ENCODE measurements at regions not wholly inside any gene's neighbourhood (a gene's known extent, or its start where the extent isn't known, plus 50 kb on each side); places are given as distances from the start of the nearest gene placed in this dataset.

DNA sequence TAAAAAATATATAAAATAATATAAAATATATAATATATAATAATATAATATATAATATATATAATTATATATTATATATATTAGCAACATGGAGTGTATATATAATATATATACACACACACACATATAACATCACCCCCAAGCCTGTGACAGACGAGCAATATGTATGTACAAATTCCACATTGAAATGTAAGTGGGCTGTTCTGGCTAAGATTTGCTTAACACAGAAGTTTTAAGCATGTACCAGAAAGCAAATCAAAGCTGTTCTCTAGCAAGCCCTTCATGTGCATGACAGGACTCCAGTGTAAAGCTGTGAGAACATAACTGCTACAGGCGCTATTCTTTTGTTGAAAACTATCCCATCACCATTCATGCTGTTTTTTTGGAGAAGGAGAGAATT lies 261.7 kb upstream of the TNP1 start:
- TF ChIP-seq, protein P1, sequence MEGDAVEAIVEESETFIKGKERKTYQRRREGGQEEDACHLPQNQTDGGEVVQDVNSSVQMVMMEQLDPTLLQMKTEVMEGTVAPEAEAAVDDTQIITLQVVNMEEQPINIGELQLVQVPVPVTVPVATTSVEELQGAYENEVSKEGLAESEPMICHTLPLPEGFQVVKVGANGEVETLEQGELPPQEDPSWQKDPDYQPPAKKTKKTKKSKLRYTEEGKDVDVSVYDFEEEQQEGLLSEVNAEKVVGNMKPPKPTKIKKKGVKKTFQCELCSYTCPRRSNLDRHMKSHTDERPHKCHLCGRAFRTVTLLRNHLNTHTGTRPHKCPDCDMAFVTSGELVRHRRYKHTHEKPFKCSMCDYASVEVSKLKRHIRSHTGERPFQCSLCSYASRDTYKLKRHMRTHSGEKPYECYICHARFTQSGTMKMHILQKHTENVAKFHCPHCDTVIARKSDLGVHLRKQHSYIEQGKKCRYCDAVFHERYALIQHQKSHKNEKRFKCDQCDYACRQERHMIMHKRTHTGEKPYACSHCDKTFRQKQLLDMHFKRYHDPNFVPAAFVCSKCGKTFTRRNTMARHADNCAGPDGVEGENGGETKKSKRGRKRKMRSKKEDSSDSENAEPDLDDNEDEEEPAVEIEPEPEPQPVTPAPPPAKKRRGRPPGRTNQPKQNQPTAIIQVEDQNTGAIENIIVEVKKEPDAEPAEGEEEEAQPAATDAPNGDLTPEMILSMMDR (IDR thresholded peaks at IDR 0.05; ENCODE audit: borderline replicate concordance, extremely low read depth, low read length, poor library complexity, severe bottlenecking): no peak
- TF ChIP-seq EZH2 (IDR thresholded peaks at IDR 0.05; ENCODE audit: borderline replicate concordance, low read depth, low read length, severe bottlenecking): no peak
